HG02623 (cell line): ENCODE measurements at regions not wholly inside any gene's neighbourhood (a gene's known extent, or its start where the extent isn't known, plus 50 kb on each side); places are given as distances from the start of the nearest gene placed in this dataset.

ENCODE experiments used
- ATAC-seq: cut with Tn5 transposase; IDR thresholded peaks from one replicate; pipeline ENCODE4 v1.9.1; 2021; ENCODE audit warnings: moderate library complexity; ENCODE audit not compliant: unreplicated experiment

- no peak for ATAC-seq
Observed at GRCh38 chr5:29995154-29995553, 1198.3 kb upstream of the CDH6 start.

- ATAC-seq: no peak
Observed at GRCh38 chr5:29994519-29994918, 1199.0 kb upstream of the CDH6 start.

GRCh38 chr5:29993286-29993685 is 1200.2 kb upstream of the CDH6 start:
- no peak for ATAC-seq

GRCh38 chr5:29992248-29992647 is 1201.2 kb upstream of the CDH6 start:
- ATAC-seq: no peak

- ATAC-seq: no peak
Observed at GRCh38 chr5:29990681-29991080, 1202.8 kb upstream of the CDH6 start.

GRCh38 chr5:29984156-29984540 is 1209.3 kb upstream of the CDH6 start:
- no peak for ATAC-seq

GRCh38 chr5:29983528-29984155 is 1209.8 kb upstream of the CDH6 start:
- ATAC-seq: no peak

- ATAC-seq: no peak
Observed at GRCh38 chr5:29982457-29982856, 1211.0 kb upstream of the CDH6 start.

GRCh38 chr5:29972597-29972996 is 1220.9 kb upstream of the CDH6 start:
- no peak for ATAC-seq

- ATAC-seq: no peak
Observed at GRCh38 chr5:29963956-29964355, 1229.5 kb upstream of the CDH6 start.

- no peak for ATAC-seq
Observed at GRCh38 chr5:29960323-29960722, 1233.2 kb upstream of the CDH6 start.

GRCh38 chr5:29950416-29951145 is 1242.9 kb upstream of the CDH6 start:
- no peak for ATAC-seq

- ATAC-seq: no peak
Observed at GRCh38 chr5:29949301-29949872, 1244.1 kb upstream of the CDH6 start.

- no peak for ATAC-seq
Observed at GRCh38 chr5:29944327-29944726, 1249.2 kb upstream of the CDH6 start.

- no peak for ATAC-seq
Observed at GRCh38 chr5:29942089-29942488, 1251.4 kb upstream of the CDH6 start.

- ATAC-seq: no peak
Observed at GRCh38 chr5:29939988-29940387, 1253.5 kb upstream of the CDH6 start.

- ATAC-seq: no peak
Observed at GRCh38 chr5:29935371-29935770, 1258.1 kb upstream of the CDH6 start.

GRCh38 chr5:29930316-29930715 is 1263.2 kb upstream of the CDH6 start:
- no peak for ATAC-seq

GRCh38 chr5:29924107-29924506 is 1269.4 kb upstream of the CDH6 start:
- no peak for ATAC-seq

- no peak for ATAC-seq
Observed at GRCh38 chr5:29905626-29906353, 1287.7 kb upstream of the CDH6 start.

- no peak for ATAC-seq
Observed at GRCh38 chr5:29902859-29903258, 1290.6 kb upstream of the CDH6 start.

- no peak for ATAC-seq
Observed at GRCh38 chr5:29899583-29899982, 1293.9 kb upstream of the CDH6 start.
